ENCODE measurements at regions not wholly inside any gene's neighbourhood (a gene's known extent, or its start where the extent isn't known, plus 50 kb on each side); places are given as distances from the start of the nearest gene placed in this dataset.

DNA sequence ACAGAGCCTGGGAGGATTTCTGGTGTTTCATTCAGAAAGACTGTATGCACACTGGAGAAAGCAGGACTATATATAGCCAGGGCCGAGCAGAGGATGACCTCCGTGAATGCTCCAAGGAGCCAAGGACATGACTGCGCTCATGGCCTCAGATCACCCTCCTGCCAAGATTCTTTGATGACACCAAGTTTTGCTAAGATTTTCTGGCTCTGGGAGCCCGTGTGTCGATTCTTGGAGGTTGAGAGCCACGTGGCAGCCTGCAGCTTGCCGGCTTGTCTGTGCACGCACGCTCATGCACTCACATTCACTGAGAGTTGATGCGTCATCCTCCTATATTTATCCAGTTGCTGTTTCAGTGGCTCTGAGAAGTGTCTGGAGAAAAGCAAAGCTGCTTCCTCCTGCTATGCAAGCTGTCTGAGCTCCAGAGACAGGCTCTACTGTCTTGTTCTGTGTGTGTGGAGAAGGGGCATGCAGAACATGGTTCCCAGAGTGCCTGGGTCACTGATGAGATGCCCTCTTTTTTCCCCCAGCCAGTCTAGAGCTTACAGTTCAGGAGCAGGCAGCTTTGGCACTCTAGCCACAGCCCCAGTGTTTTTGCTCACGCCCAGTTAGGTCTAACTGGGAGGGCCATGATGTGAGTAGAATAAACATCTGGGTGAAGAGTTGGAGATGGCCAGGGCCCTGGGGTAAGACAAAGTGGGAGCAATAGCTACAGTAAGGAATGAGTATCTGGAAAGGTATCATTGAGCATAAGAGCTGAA, 64.9 kb upstream of the SCOC start:
- DNase-seq (ENCODE audit: low read depth, low spot score) (no peak), ATAC-seq (no peak)
- Histone ChIP-seq H3K9ac (ENCODE audit: low read length) (no peak overlapping the region), H4K20me1 (ENCODE audit: insufficient read depth) (no peaks in the 10 kb centered on the region), H3K4me1 (ENCODE audit: control insufficient read depth in 1 of 2, insufficient read depth in 2 of 2, low read length in 2 of 2) (no peaks in the 10 kb centered on the region), H3K9me2 (ENCODE audit: insufficient read depth) (no peaks in the 10 kb centered on the region), H3K4me2 (ENCODE audit: low read length) (no peak overlapping the region), H3K79me2 (ENCODE audit: insufficient read depth, low read length) (no peaks in the 10 kb centered on the region), H3K36me3 (ENCODE audit: control insufficient read depth in 1 of 2, insufficient read depth in 2 of 2, low read length in 2 of 2) (no peaks in the 10 kb centered on the region), H3K4me3 (replicated peaks in 1 of 2; ENCODE audit: low read depth in 1 of 2, low read length in 2 of 2) (no peak overlapping the region), H3K27me3 (ENCODE audit: insufficient read depth, low read length) (no peaks in the 10 kb centered on the region), H3K27ac (ENCODE audit: low read depth, low read length) (no peak overlapping the region), H3K9me3 (ENCODE audit: control insufficient read depth in 1 of 2, insufficient read depth in 1 of 2, low read depth in 1 of 2, low read length in 2 of 2) (no peaks in the 10 kb centered on the region), H2AFZ (ENCODE audit: low read depth, low read length, poor library complexity, severe bottlenecking) (no peak overlapping the region)
- ChIA-PET POLR2A (no interaction called here), CTCF (interaction anchor here (1.7 kb wide), 1 partner anchor 8 kb away, joined by 9 read pairs; no protein-coding TSS in a partner anchor), RAD21 (ENCODE audit: low non-redundant PET in 1 of 2, low total read pairs in 2 of 2, uncharacterized antibody in 2 of 2, unreplicated experiment in 2 of 2) (no interaction called here)
- intact Hi-C loops (cut with micrococcal nuclease), result no loop called here
- no TSS peak for BruUV-seq (replicated peaks)
- TF ChIP-seq FOSL1 (IDR thresholded peaks at IDR 0.05; ENCODE audit: low read depth), result no peak
- no peak for TF ChIP-seq SRF (IDR thresholded peaks at IDR 0.05; ENCODE audit: low read depth)

DNA sequence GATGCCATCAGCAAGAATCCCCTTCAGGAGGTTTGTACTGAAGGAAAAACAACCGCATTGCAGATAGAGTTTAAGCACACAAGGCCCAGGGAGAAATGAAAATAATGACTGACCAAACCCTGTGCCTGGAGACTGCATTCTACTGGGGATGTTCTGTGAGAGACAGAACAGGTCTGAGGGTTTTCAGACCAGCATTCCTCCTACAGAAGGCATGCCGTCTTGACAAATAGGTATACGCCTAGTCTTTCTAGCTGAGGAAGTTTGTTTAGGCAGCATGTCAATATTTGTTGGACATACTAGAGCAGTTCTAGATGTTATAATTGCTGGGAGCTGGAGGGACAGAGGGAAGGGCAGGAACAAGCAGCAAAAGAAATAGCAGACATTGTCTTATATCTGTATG, 68.4 kb upstream of the SCOC start:
- H3K9me3 ChIP-seq (ENCODE audit: control insufficient read depth in 1 of 2, insufficient read depth in 1 of 2, low read depth in 1 of 2, low read length in 2 of 2), result no peaks in the 10 kb centered on the region
- no peaks in the 10 kb centered on the region for H3K36me3 ChIP-seq (ENCODE audit: control insufficient read depth in 1 of 2, insufficient read depth in 2 of 2, low read length in 2 of 2)
- H3K27me3 ChIP-seq (ENCODE audit: insufficient read depth, low read length), result no peaks in the 10 kb centered on the region
- no peaks in the 10 kb centered on the region for H3K79me2 ChIP-seq (ENCODE audit: insufficient read depth, low read length)
- H3K9ac ChIP-seq (ENCODE audit: low read length), result no peak overlapping the region
- H3K27ac ChIP-seq (ENCODE audit: low read depth, low read length), result no peak overlapping the region
- DNase-seq (ENCODE audit: low read depth, low spot score), result no peak
- CTCF ChIA-PET, result interaction anchor here (1.7 kb wide), 1 partner anchor 25 kb away, joined by 5 read pairs; no protein-coding TSS in a partner anchor
- ATAC-seq, result no peak
- RAD21 ChIA-PET (ENCODE audit: low non-redundant PET in 1 of 2, low total read pairs in 2 of 2, uncharacterized antibody in 2 of 2, unreplicated experiment in 2 of 2), result no interaction called here
- no peaks in the 10 kb centered on the region for H4K20me1 ChIP-seq (ENCODE audit: insufficient read depth)
- H3K4me3 ChIP-seq (replicated peaks in 1 of 2; ENCODE audit: low read depth in 1 of 2, low read length in 2 of 2), result no peak overlapping the region
- no peak overlapping the region for H3K4me2 ChIP-seq (ENCODE audit: low read length)
- TF ChIP-seq SRF (IDR thresholded peaks at IDR 0.05; ENCODE audit: low read depth) (no peak), RAD21 (IDR thresholded peaks at IDR 0.05; ENCODE audit: low read depth) (no peak), YY1 (IDR thresholded peaks at IDR 0.05; ENCODE audit: extremely low read depth, insufficient replicate concordance, low read depth, low read length) (no peak), POLR2A (IDR thresholded peaks at IDR 0.05; ENCODE audit: borderline replicate concordance, extremely low read depth, insufficient read depth, insufficient read length) (no peak), EZH2phosphoT487 (IDR thresholded peaks at IDR 0.05; ENCODE audit: borderline replicate concordance) (no peak), SIN3A (IDR thresholded peaks at IDR 0.05; ENCODE audit: low read depth) (no peak)
- TF ChIP-seq, protein P1, sequence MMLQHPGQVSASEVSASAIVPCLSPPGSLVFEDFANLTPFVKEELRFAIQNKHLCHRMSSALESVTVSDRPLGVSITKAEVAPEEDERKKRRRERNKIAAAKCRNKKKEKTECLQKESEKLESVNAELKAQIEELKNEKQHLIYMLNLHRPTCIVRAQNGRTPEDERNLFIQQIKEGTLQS (IDR thresholded peaks at IDR 0.05), result no peak
- TF ChIP-seq, protein P2, sequence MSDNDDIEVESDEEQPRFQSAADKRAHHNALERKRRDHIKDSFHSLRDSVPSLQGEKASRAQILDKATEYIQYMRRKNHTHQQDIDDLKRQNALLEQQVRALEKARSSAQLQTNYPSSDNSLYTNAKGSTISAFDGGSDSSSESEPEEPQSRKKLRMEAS (IDR thresholded peaks at IDR 0.05), result no peak
- TF ChIP-seq, protein P3, sequence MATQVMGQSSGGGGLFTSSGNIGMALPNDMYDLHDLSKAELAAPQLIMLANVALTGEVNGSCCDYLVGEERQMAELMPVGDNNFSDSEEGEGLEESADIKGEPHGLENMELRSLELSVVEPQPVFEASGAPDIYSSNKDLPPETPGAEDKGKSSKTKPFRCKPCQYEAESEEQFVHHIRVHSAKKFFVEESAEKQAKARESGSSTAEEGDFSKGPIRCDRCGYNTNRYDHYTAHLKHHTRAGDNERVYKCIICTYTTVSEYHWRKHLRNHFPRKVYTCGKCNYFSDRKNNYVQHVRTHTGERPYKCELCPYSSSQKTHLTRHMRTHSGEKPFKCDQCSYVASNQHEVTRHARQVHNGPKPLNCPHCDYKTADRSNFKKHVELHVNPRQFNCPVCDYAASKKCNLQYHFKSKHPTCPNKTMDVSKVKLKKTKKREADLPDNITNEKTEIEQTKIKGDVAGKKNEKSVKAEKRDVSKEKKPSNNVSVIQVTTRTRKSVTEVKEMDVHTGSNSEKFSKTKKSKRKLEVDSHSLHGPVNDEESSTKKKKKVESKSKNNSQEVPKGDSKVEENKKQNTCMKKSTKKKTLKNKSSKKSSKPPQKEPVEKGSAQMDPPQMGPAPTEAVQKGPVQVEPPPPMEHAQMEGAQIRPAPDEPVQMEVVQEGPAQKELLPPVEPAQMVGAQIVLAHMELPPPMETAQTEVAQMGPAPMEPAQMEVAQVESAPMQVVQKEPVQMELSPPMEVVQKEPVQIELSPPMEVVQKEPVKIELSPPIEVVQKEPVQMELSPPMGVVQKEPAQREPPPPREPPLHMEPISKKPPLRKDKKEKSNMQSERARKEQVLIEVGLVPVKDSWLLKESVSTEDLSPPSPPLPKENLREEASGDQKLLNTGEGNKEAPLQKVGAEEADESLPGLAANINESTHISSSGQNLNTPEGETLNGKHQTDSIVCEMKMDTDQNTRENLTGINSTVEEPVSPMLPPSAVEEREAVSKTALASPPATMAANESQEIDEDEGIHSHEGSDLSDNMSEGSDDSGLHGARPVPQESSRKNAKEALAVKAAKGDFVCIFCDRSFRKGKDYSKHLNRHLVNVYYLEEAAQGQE (IDR thresholded peaks at IDR 0.05; ENCODE audit: low read depth), result no peak
- no peak overlapping the region for H2AFZ ChIP-seq (ENCODE audit: low read depth, low read length, poor library complexity, severe bottlenecking)
- H3K9me2 ChIP-seq (ENCODE audit: insufficient read depth), result no peaks in the 10 kb centered on the region
- intact Hi-C loops (cut with micrococcal nuclease), result no loop called here
- peaks cover 7 to 10% of the 10 kb centered on the region in 2 experiments; a peak in 3 of 4 replicates for H3K4me1 ChIP-seq (ENCODE audit: control insufficient read depth in 1 of 2, insufficient read depth in 2 of 2, low read length in 2 of 2)
- POLR2A ChIA-PET, result no interaction called here
- no TSS peak for BruUV-seq (replicated peaks)

Measured in HCT116 (cell line).